Stimulated activated CD8-positive, alpha-beta memory T cell treated with anti-CD3 and anti-CD28 coated beads, Interleukin-4, amount 100 ng/mL, for 48 hours (primary cell): ENCODE measurements at regions not wholly inside any gene's neighbourhood (a gene's known extent, or its start where the extent isn't known, plus 50 kb on each side); places are given as distances from the start of the nearest gene placed in this dataset.
A peak's percentile ranks its signal among the peaks of the same experiment; 100 is the strongest.

Source experiments
- DNase-seq: peaks from one replicate; pipeline ENCODE4 v3.0.0-alpha.2; 2020

DNA sequence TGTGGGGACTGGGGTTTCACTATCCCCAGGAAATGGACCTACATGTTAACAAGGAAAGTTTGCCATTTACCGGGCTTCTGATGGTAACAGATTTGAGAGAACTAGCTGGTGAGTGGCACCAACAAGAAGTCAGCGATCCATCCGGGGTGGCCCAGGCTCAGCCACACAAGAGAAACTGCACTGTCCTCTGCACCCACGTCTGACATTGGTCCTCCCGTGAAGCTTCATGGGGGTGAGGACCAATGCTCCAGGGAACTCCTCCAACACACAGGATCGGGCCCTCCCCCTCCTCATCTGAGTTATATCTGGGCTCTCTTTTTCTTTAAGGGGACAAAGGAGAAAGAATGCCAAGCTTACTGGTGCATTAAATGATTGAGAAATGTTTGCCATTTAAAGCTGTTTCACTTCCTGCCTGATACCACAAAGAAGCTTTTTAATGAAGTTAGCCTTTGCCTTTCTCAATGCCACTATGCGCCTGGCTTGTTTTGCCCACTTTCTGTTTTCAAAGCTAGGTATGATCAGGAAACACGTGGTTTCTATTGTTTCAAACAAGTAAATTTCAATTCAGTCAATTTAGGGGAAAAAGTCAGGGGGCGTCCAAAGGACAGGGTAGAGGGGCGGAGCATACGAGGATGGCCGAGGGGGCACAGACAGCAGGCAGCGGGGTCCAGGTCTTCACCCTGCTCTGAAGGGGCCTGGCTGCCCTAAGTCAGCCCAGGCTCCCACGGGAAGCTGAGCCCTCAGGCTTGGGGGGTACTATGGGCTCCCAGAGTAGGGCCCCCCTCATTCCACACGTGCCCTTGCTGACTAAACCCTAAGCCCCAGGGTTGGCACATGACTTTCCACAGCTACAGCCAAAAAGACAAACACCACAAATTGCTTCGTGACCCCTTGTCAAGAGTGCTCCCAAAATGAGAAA, 204.0 kb upstream of the ID2 start:
- DNase-seq = peak; percentile 44

DNA sequence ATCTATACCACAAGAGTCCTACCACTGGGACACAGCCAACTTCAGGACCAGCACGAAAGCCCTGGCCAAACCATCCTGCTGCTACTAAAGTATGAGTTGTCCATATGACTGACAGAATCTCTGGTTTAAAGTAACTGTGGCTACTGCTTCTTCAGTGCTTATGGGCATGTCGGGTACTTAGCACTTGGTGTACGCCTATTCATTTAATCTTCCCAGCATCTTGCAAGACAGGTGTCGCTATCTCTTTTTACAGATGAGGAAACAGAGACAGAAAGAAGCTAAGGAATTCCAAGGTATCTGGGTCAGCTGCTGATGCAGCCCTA, 203.4 kb upstream of the ID2 start:
- DNase-seq = no peak

GRCh38 chr2:8479298-8479697, 202.6 kb upstream of the ID2 start:
- no peak for DNase-seq

DNA sequence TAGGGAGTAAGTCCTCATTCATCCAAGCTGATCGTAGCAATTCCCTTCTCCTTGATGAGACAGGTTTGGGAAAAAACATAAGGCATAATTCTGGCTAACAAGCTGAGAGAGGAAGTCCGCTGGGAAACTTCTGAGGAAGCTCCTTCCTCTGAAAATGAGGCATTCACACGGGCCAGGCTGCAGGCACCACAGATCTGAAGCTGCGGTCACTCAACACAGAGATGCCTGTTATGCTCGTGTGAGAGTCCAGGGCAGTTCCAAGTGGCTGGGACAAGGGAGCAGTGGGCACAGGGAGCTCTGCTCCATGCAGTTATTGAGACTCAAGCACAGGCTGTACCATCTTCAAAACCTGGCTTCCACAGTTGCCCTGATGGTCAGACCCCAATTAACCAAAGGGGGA, 200.9 kb upstream of the ID2 start:
- no peak for DNase-seq

GRCh38 chr2:8481463-8482009, 200.3 kb upstream of the ID2 start:
- peak; percentile 63 for DNase-seq

- DNase-seq = no peak
These were observed 199.4 kb upstream of the ID2 start for GRCh38 chr2:8482432-8482831.

- no peak for DNase-seq
These were observed 197.2 kb upstream of the ID2 start for GRCh38 chr2:8484502-8485283.

DNA sequence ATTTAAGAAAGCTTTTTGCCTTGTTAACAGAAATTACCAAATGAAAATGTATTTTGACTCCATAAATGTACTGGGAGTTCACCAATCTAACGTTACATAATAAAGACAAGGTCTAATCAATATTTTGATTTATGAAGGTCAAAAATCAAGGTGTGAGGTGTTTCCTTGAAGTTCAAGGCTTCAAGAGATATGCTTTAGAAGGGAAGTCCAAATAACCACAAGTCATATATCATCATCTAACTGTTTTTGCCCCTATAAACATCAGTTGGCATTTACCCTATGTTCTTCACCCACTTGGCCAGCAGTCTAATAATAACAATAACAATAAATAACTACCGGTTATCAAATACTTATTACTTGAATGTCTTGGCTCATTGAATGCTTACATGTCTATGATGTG, 196.1 kb upstream of the ID2 start:
- no peak for DNase-seq

- no peak for DNase-seq
These were observed 195.7 kb upstream of the ID2 start for GRCh38 chr2:8486141-8486540.

DNA sequence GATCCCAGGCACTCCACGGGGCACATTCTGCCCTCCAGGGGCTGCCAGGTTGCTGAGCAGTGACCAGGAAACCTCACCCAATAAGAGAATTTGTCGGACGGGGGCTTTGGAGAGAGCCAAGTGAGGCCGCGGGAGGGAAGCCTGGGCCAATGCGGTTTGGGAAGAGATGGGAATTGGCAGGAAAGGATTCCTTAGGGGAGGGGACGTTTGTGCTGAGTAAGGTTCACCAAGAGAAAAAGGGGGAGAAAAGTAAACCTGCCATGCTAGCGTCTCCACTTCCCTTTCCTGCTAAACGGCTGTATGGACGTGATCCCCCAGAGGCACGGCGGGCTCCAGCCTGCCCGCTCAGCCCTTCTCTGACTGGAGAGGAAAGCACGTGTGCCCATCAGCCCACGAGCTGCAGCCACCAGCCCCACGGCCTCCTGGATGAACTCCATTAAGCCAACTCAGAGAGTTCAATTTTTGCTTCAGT, 194.4 kb upstream of the ID2 start:
- no peak for DNase-seq

DNA sequence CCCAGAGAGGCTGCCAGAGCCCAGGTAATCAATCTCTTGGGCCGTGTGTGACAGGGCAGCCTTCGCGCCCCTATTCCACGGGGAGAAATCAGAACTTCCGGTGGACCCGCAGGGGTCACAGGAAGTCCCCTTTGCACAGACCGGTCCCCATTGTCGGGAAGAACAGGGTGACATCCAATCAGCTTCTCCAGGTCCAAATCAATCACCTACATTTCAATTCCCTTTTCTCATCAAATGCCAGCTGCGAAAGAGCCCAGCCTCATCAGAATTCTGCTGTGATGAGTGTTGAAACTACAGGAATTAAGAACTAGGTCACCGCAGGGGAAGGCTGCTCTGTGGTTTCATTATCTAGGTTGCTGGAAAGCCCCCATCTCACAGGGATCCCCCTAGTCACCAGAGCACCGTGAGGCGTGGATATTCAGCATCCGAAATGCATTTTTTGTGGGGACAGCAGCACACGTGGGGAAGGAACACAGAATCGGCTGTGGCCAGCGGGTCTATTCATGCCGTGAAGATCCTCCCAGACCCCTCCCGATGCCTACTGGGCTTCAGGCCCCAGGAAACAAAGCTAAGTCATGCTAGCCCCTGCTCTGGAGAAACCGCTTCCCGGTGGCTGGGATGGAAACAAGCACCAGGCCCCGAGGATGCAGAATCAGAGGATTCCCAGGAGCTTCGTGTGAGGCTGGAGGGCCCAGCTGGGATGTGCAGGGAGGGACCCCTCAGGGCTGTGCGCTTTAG, 193.7 kb upstream of the ID2 start:
- DNase-seq = peak; percentile 73

DNA sequence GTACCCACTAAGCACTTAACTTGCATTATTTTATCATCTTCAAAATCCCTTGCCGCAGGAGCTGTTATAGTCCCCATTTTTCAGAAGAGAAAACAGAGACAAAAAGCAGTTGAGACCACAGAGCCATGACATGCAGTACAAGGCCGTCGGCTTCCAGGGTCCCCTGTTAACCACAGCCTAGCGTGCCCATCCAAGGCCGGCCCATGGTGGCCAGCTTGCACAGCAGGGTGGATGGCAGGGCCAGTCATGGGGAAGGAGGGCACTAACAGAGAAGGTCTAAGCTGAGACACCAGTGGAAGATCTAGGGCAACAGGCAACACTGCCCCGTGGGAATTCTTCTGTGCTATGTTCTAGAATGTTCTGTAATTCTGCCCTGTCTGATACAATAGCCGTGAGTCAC, 192.6 kb upstream of the ID2 start:
- no peak for DNase-seq

DNA sequence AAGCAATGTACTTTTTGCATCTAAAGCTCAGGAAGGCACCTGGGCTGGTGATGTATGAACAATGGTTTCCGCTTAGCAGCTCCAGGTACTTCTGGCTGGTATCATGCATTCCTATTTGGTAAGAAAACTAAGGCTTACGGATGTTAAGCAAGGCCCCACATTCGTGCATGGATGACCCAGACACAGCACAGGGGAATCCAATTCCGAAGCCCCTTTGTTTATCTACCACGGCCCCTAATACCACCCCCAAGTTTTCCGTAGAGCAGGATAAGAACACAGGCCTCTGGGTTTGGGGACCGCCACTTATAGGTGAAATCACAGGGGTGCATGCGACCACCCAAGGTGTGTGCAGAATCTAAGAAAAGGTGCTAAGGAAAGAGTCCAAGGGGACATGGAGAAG, 192.1 kb upstream of the ID2 start:
- no peak for DNase-seq

DNA sequence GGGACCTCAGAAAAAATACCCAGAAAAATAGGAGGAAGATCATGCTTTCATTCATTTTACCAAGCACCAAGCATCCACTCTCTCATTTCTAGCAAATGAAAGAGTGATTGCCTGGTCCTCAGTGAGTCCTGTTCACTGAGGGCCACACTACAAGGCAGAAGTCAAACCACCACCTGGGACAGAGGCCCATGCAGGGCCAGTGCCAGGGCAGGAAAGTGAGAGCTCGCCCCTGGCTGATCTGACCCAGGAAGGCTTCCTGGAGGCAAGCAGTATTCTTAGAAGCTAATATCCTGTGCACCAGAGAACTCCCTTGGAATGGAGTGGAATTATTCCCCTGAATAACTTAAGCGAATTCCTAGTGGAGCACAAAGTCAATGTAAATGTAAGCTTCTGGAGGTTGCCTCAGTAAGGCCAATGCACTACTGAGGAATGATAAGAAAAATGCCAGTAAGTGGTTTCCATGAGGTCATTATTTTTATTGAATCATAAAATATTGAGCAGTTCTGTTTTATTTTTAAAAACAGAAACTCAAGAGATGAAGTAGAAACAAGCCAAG, 191.6 kb upstream of the ID2 start:
- no peak for DNase-seq

DNA sequence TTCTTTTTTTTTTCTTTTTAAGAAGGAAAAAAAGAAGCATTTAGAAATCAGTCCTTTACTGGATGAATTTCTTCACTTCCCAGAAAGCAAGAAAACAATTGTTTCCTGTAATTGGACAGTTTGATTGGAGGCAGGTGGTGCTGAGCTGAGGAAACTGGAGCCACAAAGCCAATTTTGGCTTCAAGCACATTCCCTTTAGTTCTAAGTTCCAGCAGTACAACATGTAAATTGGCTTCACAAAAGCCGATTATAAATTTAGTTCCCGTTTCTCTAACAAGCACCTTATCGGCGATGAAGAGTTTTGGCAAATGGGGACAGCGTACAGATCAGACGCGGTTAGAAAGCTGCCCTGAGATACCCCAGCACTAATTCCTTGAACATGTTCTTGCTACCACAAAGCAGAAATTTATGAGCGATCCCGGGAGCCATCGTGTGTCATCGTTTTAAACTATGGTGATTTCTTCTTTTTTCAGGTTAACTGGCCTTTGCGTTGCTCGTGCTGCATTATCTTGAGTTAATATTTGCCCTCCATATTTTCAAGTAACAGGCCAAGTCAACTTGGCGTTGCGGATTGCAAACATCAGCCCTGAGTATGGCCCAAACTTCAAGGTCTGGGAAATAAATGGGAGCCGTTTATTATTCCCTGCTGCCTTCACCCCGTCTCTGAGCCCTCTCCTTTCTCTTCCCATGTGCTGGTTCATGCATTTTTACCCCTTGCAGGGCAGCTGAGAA, 190.4 kb upstream of the ID2 start:
- DNase-seq = no peak

DNA sequence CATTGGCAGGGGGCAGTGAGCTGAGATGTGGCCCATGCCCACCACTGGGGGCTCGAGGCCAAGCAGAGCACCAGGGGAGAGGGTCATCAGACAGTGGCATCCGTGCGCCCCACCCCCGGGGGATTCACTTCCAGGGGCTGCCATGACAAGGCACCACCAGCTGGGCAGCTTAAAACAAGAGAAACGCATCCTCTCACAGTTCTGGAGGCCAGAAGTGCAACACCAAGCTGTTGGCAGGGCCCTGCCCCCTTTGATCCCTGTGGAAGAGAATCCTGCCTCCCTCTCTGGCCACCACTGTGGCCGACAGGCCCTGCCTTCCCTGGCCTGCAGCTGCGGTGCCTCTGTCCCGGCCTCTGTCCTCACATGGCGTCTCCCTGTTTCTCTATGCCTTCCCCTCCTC, 187.7 kb upstream of the ID2 start:
- no peak for DNase-seq

GRCh38 chr2:8494589-8494988, 187.3 kb upstream of the ID2 start:
- DNase-seq = no peak

DNA sequence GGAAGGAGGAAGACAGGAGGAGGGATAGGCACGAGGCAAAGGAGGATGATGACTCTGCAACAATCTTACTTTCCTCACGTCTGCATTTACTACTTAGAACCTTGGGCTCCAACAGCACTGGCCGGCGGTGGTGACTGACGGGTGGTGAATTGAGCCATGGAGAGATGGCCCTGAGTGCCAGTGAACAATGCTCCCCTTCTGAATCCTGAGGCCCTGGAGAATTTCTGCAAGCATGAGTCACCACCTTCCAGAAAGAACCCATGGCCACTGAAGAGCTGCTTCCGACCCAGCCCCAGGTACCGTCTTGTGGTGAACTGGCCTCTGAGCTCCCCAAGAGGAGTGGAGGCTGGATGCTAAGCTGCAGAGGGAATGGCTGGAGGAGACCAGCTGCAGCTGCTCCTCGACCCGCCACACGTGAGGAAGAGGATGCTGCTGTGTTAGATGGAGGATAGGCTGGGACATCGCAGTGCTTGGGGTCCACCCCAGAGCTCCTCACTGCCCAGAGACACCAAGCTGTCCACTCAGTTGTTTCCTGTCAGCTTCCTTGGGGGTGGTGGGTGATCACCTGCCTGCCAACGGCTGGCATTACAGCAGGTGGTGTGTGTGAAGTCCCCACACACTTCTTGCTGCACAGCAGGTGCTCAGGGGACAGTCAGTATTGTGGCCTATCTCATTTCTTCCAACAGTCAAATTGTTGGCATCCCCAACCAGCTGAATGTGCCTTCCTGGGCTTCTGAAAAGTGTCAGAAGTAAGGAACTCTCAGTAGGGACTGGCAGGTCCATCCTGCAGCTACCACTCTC, 186.5 kb upstream of the ID2 start:
- DNase-seq = no peak

DNA sequence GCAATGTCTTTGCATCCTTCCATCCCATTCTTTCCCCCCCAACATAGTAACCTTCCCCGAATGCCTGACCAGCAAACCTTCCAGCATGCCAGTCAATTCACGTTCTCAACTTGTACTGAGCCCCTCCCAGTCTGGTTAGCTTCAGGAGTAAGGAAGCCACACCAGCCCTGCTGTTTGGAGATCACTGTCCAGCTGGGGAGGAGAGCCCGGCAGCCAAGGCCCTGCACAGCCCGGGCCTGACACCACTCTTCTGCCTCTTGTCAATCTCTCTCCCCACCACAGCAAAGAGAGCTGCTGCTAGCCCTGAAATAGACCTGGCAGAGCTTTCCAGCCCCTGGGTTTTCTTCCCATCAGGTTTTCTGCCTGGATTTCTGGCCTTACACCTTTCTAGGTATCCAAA, 185.8 kb upstream of the ID2 start:
- DNase-seq = no peak

DNA sequence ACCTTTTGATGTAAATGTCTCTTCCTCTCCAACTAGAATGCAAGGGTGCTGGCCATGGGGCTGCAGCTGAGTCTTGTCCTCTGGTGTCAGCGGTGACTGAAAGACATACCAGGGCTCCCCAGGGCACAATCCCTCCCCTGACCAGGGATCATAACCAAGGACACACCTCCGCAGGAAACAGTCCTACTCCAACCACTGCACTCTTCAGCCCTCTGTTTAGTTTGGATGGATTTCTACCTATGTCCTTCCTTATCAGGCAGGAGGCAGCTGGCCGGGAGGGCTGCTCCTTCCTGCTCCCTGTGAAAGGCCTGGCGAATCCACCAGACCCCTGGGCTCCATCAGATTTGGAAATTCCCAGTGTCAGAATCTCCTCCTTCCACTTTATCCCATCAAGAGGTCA, 185.2 kb upstream of the ID2 start:
- no peak for DNase-seq

DNA sequence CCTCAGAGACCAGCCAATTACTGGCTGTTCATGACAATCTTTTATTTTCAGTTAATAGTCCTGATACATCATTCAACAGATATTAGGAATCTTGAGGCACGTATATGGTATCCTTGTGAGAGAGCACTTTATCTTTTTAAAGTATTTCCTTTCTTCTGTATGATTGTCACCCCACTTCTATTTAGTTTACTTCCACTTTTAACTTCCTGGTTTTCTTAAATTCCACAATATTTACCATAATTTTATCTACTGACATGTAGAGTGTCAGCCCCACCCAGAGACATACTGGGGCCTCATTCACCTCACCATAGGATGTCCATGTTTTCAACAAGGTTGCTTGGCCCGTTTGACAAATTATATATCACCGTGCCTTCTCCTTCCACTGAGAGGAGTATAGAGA, 182.9 kb upstream of the ID2 start:
- DNase-seq = no peak
